GM18508 (cell line): ENCODE measurements at regions not wholly inside any gene's neighbourhood (a gene's known extent, or its start where the extent isn't known, plus 50 kb on each side); places are given as distances from the start of the nearest gene placed in this dataset.

Source experiments
- ATAC-seq: cut with Tn5 transposase; IDR thresholded peaks from one replicate; pipeline ENCODE4 v1.9.1; 2021; ENCODE audit warnings: moderate number of reproducible peaks; ENCODE audit not compliant: insufficient read depth, unreplicated experiment

- no peak for ATAC-seq
These were observed 816.0 kb downstream of the SQOR start for GRCh38 chr15:46450810-46451182.

GRCh38 chr15:46452297-46452820 is 817.5 kb downstream of the SQOR start:
- ATAC-seq: no peak

- ATAC-seq: no peak
These were observed 821.6 kb downstream of the SQOR start for GRCh38 chr15:46456456-46456855.

- no peak for ATAC-seq
These were observed 825.7 kb downstream of the SQOR start for GRCh38 chr15:46460431-46461094.

GRCh38 chr15:46461416-46461815 is 826.6 kb downstream of the SQOR start:
- ATAC-seq: no peak

GRCh38 chr15:46467041-46467440 is 832.2 kb downstream of the SQOR start:
- ATAC-seq: no peak

- ATAC-seq: no peak
These were observed 836.3 kb downstream of the SQOR start for GRCh38 chr15:46471096-46471495.

- no peak for ATAC-seq
These were observed 854.4 kb downstream of the SQOR start for GRCh38 chr15:46489276-46489675.

- ATAC-seq: no peak
These were observed 861.8 kb downstream of the SQOR start for GRCh38 chr15:46496491-46497115.

- ATAC-seq: no peak
These were observed 867.8 kb downstream of the SQOR start for GRCh38 chr15:46502667-46503066.

GRCh38 chr15:46518381-46518780 is 883.6 kb downstream of the SQOR start:
- ATAC-seq: no peak

GRCh38 chr15:46523701-46524100 is 888.9 kb downstream of the SQOR start:
- ATAC-seq: no peak

GRCh38 chr15:46525984-46526725 is 891.3 kb downstream of the SQOR start:
- ATAC-seq: no peak

- no peak for ATAC-seq
These were observed 891.9 kb downstream of the SQOR start for GRCh38 chr15:46526726-46527110.

- no peak for ATAC-seq
These were observed 908.8 kb downstream of the SQOR start for GRCh38 chr15:46543626-46544025.

- no peak for ATAC-seq
These were observed 914.2 kb downstream of the SQOR start for GRCh38 chr15:46548989-46549388.

GRCh38 chr15:46552316-46552715 is 917.5 kb downstream of the SQOR start:
- no peak for ATAC-seq

GRCh38 chr15:46555547-46555946 is 920.7 kb downstream of the SQOR start:
- ATAC-seq: no peak

- no peak for ATAC-seq
These were observed 921.2 kb downstream of the SQOR start for GRCh38 chr15:46556010-46556409.

- ATAC-seq: no peak
These were observed 921.9 kb downstream of the SQOR start for GRCh38 chr15:46556559-46557379.

GRCh38 chr15:46567968-46568367 is 933.1 kb downstream of the SQOR start:
- no peak for ATAC-seq
